ENCODE measurements at regions not wholly inside any gene's neighbourhood (a gene's known extent, or its start where the extent isn't known, plus 50 kb on each side); places are given as distances from the start of the nearest gene placed in this dataset.
"Not testable (repeated sequence)": the region's sequence is repeated elsewhere in the genome, so short reads cannot be mapped to it uniquely, and the experiment has no call there.

GRCh38 chr4:127001933-127002332 is 630.8 kb upstream of the INTU start:
- no peak for TF ChIP-seq CTCF (IDR thresholded peaks at IDR 0.05; ENCODE audit: unreplicated experiment)
- Mint-ChIP-seq H3K4me3 (no peak overlapping the region), H3K9me3 (no peaks in the 10 kb centered on the region), H3K27ac (no peak overlapping the region), H3K4me1 (peaks cover 3% of the 10 kb centered on the region), H3K27me3 (ENCODE audit: low read depth) (peaks cover 4% of the 10 kb centered on the region), H3K36me3 (no peaks in the 10 kb centered on the region)
- no peak for DNase-seq (ENCODE audit: low spot score in 2 of 2, unreplicated experiment in 2 of 2)

DNA sequence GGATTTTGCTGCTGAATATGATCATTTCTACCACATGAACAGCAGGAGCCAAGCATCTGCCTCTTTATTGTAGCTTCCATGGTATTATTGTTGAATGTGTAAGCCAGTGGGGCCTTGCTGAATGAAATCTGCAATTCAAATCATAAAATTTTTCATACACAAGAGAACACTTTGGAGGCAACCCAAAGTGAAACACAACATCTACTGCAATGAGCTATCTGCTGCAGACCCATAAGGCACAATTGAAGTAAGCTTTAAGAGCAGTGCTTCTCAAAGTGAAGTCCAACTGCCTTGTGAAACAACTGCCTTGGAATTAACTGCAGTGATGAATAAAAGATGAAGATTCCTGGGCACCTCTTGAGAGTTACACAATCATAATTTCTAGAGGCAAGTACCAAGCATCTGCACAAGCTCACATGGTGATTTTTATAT is 626.3 kb upstream of the INTU start:
- H3K36me3 Mint-ChIP-seq = no peaks in the 10 kb centered on the region

GRCh38 chr4:127007305-127007704 is 625.5 kb upstream of the INTU start:
- TF ChIP-seq CTCF (IDR thresholded peaks at IDR 0.05; ENCODE audit: unreplicated experiment) = no peak
- Mint-ChIP-seq H3K9me3 (no peaks in the 10 kb centered on the region), H3K36me3 (no peaks in the 10 kb centered on the region), H3K4me3 (no peak overlapping the region), H3K27me3 (ENCODE audit: low read depth) (no peaks in the 10 kb centered on the region), H3K4me1 (peaks cover 3% of the 10 kb centered on the region), H3K27ac (no peak overlapping the region)
- DNase-seq (ENCODE audit: low spot score in 2 of 2, unreplicated experiment in 2 of 2) = no peak

More for the DNA sequence above, 626.3 kb upstream of the INTU start:
- Mint-ChIP-seq H3K4me3 (no peak overlapping the region), H3K27me3 (ENCODE audit: low read depth) (peaks cover 3% of the 10 kb centered on the region), H3K4me1 (peaks cover 3% of the 10 kb centered on the region), H3K9me3 (no peaks in the 10 kb centered on the region), H3K27ac (no peak overlapping the region)
- no peak for TF ChIP-seq CTCF (IDR thresholded peaks at IDR 0.05; ENCODE audit: unreplicated experiment)
- no peak for DNase-seq (ENCODE audit: low spot score in 2 of 2, unreplicated experiment in 2 of 2)

GRCh38 chr4:127012549-127012948 is 620.2 kb upstream of the INTU start:
- no peaks in the 10 kb centered on the region for H3K4me1 Mint-ChIP-seq
- TF ChIP-seq CTCF (IDR thresholded peaks at IDR 0.05; ENCODE audit: unreplicated experiment) = no peak

DNA sequence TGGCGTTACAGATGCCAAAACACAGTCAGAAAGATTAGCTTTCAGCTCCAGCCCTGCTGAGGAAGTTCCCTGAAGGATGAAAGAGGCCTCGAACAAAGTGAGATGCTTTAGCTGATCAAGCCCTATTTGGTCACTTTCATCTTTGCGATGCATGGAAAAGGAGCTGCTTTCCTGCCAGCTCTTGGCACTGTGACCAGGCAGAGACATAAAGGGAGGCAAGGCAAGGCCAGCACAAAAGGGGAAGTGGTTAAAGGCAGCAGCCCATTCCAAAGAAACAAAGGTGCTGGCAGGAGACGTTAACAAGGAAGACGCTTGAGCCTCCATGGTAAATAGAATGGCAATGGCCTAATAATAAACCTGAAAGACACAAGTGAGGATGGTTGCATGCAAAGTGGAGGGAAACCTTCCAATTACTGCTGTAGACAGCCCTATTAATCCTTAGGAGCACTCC is 617.1 kb upstream of the INTU start:
- no peak for TF ChIP-seq CTCF (IDR thresholded peaks at IDR 0.05; ENCODE audit: unreplicated experiment)
- Mint-ChIP-seq H3K27me3 (ENCODE audit: low read depth) (no peaks in the 10 kb centered on the region), H3K36me3 (no peaks in the 10 kb centered on the region), H3K27ac (no peak overlapping the region), H3K4me1 (no peaks in the 10 kb centered on the region), H3K4me3 (no peak overlapping the region), H3K9me3 (no peaks in the 10 kb centered on the region)
- DNase-seq (ENCODE audit: low spot score in 2 of 2, unreplicated experiment in 2 of 2) = no peak

More at GRCh38 chr4:127012549-127012948, 620.2 kb upstream of the INTU start:
- Mint-ChIP-seq H3K4me3 (no peak overlapping the region), H3K36me3 (no peaks in the 10 kb centered on the region), H3K9me3 (no peaks in the 10 kb centered on the region), H3K27ac (no peak overlapping the region), H3K27me3 (ENCODE audit: low read depth) (no peaks in the 10 kb centered on the region)
- DNase-seq (ENCODE audit: low spot score in 2 of 2, unreplicated experiment in 2 of 2) = no peak

- Mint-ChIP-seq H3K9me3 (no peaks in the 10 kb centered on the region), H3K36me3 (no peaks in the 10 kb centered on the region), H3K27ac (peak overlapping the region; percentile 24), H3K4me1 (no peaks in the 10 kb centered on the region), H3K27me3 (ENCODE audit: low read depth) (no peaks in the 10 kb centered on the region), H3K4me3 (no peak overlapping the region)
- DNase-seq (ENCODE audit: low spot score in 2 of 2, unreplicated experiment in 2 of 2) = no peak
- no peak for TF ChIP-seq CTCF (IDR thresholded peaks at IDR 0.05; ENCODE audit: unreplicated experiment)
Observed at GRCh38 chr4:127018381-127018780, 614.4 kb upstream of the INTU start.

DNA sequence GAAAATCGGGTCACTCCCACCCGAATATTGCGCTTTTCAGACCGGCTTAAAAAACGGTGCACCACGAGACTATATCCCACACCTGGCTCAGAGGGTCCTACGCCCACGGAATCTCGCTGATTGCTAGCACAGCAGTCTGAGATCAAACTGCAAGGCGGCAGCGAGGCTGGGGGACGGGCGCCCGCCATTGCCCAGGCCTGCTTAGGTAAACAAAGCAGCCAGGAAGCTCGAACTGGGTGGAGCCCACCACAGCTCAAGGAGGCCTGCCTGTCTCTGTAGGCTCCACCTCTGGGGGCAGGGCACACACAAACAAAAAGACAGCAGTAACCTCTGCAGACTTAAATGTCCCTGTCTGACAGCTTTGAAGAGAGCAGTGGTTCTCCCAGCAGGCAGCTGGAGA is 611.9 kb upstream of the INTU start:
- not testable (repeated sequence) for H3K27ac Mint-ChIP-seq, H3K36me3 Mint-ChIP-seq, H3K4me3 Mint-ChIP-seq

More for the DNA sequence above, 611.9 kb upstream of the INTU start:
- not testable (repeated sequence) for H3K27me3 Mint-ChIP-seq (ENCODE audit: low read depth); H3K9me3 Mint-ChIP-seq; H3K4me1 Mint-ChIP-seq; DNase-seq (ENCODE audit: low spot score in 2 of 2, unreplicated experiment in 2 of 2)
